ENCODE measurements at regions not wholly inside any gene's neighbourhood (a gene's known extent, or its start where the extent isn't known, plus 50 kb on each side); places are given as distances from the start of the nearest gene placed in this dataset.

DNA sequence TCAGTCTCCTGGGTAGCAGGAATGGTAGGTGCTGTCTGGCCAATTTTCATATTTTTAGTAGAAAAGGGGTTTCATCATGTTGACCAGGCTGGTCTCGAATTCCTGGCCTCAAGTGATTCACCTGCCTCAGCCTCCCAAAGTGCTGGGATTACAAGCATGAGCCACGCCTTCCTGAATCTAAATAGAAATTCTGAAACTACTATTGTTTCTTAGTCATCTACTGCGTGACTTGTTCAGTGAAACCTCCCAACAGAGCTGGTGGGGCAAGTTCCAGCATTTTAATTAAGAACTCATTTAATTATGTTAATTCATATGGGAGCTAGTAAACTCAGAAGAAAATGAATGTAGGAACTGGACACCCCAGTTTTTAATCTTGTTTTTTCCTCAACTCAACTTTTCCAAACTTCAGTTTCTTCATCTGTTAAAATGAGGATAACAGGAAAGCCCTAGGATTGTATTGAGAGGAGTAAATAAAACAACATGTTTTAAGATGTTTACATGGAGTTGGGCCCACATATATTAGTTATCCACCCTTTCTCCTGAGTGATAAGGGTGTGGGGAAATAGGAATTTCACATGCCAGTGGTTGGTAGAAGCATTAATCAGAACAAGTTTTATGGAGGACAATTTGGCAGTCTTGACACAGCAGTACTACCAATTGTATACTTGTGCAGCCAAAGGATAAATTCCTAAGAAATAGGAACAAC lies 335.8 kb upstream of the E2F7 start:
- DNase-seq = no peak

DNA sequence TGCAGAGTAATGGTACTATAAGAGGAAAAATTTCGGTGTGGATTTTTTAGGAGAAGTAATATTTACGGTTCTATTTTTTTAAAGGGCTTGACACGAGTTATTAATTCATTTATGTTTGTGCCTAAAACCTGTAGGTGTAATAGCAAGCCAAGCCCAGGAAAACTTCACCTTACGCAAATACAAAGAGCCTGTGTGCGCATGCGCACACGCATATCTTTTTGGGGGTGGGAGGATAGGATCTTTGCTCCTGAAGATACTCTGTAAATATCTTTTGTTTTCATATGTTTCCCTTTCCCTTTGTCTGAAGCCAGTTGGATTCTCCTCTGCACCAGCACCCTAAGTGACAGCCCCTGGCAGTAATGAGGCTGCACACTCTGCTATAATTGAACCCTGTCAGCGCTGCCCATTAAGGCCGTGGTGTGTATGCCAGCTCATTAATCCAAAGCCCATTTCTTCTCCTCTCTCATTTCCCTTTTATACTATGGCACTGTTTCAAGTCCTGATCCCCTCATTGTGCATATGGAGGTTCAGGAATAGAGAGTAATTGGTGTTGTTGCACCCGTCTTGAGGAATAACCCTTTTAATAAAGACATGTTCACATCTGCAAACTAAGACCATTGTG lies 327.2 kb upstream of the E2F7 start:
- no peak for DNase-seq

GRCh38 chr12:77388445-77389265 lies 323.3 kb upstream of the E2F7 start:
- DNase-seq = no peak

- DNase-seq = no peak
These were observed 322.3 kb upstream of the E2F7 start for GRCh38 chr12:77387671-77388070.

DNA sequence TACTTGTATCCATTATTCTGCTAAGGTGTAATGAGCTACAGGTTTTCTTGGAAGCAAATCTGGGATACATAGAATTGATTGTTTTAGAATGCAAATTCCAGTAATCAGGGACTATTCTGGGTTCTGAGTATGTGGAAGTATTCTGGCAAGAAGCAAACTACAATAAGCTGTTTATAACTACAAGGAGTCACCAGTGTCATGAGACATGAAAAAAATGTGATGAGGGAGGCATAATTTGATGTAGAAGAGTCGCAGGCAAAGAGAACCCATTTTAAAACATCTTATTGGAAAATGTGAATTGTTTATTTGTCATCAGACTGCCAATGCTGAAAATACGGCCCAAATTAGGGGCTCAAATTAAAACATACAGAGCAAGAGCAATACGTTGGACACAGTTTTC lies 321.8 kb upstream of the E2F7 start:
- no peak for DNase-seq

DNA sequence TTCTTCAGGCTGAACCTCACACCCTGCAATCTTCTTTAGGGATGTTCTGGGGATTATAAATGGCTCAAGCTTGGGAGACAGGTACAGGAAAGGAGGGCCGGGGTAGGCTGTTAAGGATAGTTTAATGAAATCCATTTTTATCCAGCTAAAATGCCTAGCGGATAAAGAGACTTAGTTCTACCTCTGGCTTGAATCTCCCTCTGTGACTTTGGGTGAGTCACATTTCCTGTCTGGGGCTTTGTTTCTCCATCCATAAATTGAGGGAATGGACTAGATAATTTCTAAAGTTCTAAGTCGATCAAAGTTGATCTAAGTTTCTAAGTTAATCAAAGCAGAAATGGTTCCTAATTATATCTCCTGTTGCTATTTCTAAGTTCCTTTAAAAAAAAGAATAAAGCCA lies 319.6 kb upstream of the E2F7 start:
- DNase-seq = no peak

DNA sequence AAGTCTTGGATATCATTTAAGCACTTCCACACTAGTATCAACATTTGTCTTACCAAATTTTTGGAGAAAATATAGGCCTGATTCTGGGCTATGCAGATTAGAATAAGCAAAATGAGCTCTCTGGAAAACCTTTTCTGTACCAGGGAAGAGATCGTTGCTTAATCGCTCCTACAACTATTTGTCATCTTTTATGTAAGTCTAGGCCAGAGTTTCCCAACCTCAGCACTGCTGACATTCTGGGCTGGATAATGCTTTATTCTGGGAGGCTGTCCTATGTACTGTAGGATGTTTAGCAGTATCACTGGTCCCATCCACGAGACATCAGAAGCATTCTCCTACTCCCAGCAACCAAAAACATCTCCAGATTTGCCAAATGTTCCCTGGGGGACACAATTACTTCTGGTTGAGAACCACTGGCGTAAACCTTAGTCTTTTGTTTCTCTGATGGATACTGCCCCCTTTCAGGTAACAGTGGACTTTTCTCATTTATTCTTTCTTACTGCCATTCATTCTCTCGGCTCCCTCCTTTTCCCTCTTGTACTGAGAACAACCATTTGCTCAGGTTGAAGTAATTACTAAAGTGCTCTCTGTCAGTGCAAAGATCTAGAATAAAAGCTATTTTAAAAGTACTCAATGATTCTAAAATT lies 316.9 kb upstream of the E2F7 start:
- DNase-seq = no peak

GRCh38 chr12:77377622-77378021 lies 312.3 kb upstream of the E2F7 start:
- DNase-seq = no peak

DNA sequence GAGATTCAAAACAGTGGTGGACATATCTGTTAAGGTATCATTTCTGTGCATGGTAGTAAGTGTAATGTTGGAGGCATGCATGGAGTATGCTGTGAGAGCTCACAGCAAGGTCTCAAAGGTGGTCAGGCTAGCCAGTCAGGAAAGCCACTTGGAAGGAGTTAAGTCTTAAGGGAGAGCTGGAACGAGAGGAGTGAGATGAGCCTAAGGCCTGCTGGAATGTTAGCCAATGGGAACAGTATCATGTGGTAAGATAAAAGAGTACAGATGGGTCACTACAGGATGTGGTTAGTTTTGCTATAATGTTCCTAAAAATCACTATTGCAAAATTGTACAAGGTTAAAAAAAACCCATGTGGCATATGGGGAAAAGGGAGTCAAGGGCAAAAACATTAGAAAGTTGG lies 311.7 kb upstream of the E2F7 start:
- DNase-seq = peak; percentile 64

GRCh38 chr12:77374673-77375072 lies 309.3 kb upstream of the E2F7 start:
- no peak for DNase-seq

- DNase-seq = no peak
These were observed 307.1 kb upstream of the E2F7 start for GRCh38 chr12:77372494-77372893.

GRCh38 chr12:77372026-77372425 lies 306.7 kb upstream of the E2F7 start:
- no peak for DNase-seq

- DNase-seq = no peak
These were observed 303.0 kb upstream of the E2F7 start for GRCh38 chr12:77368379-77368778.

- DNase-seq = no peak
These were observed 301.2 kb upstream of the E2F7 start for GRCh38 chr12:77366616-77367015.

GRCh38 chr12:77364400-77364799 lies 299.0 kb upstream of the E2F7 start:
- no peak for DNase-seq

- DNase-seq = no peak
These were observed 297.3 kb upstream of the E2F7 start for GRCh38 chr12:77362509-77363210.

- DNase-seq = no peak
These were observed 292.3 kb upstream of the E2F7 start for GRCh38 chr12:77357655-77358054.

- peak; percentile 16 for DNase-seq
These were observed 289.5 kb upstream of the E2F7 start for GRCh38 chr12:77354766-77355362.

DNA sequence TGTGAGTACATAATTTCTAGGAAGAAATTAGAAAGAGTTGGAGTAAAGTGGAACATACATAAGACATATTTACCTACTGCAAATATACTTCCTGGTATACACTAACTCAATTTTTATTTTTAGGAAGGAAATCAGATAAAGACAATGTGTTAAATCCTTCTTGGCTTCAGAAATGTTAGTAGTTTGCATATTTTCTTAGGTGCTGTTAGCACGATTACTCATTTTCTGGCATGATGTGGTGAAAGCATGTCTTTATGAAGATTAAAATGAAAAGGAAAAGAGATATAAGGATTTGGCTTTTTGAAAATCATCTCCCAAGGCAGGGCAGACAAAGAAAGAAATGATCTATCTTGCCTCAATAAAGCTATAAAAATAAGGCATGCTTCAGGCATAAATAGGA lies 287.6 kb upstream of the E2F7 start:
- peak; percentile 52 for DNase-seq

DNA sequence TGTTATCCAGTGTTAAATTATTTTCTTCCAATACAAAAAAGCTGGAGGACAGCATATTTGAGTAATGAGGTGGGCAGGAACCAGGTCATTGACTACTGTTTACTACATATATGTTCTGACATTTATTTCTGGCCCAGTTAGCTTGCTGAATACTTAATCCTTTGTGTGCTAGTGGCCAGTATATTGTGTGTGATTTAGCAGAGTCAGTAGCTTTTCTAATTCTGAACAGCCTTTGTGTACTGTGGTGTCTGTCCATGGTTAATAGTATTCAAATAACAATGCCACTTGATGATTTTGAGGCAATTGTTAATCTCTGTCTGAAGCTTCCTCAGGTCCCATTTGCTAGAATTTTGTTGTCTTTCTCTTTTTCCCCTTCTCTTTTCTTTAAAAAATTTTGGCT lies 286.5 kb upstream of the E2F7 start:
- no peak for DNase-seq

GRCh38 chr12:77349689-77350370 lies 284.5 kb upstream of the E2F7 start:
- DNase-seq = no peak

- no peak for DNase-seq
These were observed 281.6 kb upstream of the E2F7 start for GRCh38 chr12:77347017-77347416.

Measured in fibroblast of skin of abdomen (primary cell).